ENCODE measurements at regions not wholly inside any gene's neighbourhood (a gene's known extent, or its start where the extent isn't known, plus 50 kb on each side); places are given as distances from the start of the nearest gene placed in this dataset.
"Not testable (repeated sequence)": the region's sequence is repeated elsewhere in the genome, so short reads cannot be mapped to it uniquely, and the experiment has no call there.

GRCh38 chr5:40453689-40454088, 226.0 kb upstream of the PTGER4 start:
- DNase-seq, result no peak

DNA sequence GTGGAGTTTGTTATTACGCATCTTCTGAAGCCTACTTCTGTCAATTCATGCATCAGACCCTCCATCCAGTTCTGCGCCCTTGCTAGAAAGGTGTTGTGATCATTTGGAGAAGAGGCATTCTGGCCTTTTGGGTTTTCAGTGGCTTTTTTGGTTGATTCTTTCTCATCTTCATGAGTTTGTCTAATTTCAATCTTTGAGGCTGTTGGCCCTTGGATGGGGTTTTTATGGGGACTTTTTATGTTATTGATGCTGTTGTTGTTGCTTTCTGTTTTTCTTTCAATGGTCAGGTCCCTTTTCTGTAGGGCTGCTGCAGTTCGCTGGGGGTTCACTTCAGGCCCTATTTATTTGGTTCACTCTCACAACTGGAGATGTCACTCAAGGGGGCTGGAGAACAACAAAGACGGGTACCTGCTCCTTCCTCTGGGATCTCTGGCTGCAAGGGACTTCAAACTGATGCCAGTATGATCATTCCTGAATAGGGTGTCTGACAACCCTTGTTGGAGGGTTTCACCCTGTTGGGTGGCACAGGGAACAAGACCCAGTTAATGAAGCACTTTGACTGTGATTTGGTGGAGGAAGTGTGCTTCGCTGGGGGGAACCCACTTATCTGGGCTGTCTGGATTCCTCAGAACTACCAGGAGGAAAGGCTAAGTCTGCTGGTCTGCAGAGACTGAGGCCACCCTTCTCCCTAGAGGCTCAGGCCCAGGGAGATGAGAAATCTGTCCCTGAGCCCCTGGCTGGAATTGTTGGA, 226.7 kb upstream of the PTGER4 start:
- DNase-seq, result no peak

GRCh38 chr5:40447438-40447837, 232.3 kb upstream of the PTGER4 start:
- no peak for DNase-seq

DNA sequence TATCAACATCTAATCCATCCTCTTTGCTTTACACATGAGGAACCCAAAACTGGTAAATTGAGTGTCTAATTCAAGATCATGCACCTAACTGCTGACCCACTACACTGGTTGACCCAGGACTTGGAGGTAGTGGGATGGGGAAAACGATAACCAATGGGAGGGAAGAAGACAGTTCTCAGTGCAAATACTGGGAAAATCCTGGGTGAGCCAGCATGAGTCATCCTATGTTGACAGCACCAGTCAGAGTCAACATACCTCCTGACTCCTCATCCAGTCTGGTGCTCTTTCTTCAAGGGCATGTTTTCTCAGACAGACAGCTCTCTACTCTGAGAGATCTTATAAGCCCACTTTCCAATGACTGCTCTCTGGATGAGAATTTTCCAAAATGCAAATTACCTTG, 232.8 kb upstream of the PTGER4 start:
- DNase-seq, result no peak

DNA sequence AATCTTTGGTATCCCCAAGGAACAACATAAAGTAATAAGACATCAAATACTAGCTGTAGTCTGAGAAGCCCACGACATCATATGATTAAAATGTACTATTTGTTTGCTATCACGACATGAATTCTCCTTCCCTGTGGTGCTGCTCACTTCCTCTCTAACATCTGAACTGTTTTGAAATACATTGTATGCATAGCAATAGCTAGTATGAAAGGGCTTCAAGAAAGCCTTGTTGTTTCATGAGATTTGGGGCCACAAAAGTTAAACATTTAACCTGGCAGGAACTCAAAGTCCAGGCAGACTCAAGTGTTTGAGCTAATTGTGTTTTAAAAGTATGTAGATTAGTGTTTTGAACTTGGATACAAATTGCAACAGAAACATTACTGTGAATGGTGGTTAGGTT, 237.4 kb upstream of the PTGER4 start:
- DNase-seq, result no peak

DNA sequence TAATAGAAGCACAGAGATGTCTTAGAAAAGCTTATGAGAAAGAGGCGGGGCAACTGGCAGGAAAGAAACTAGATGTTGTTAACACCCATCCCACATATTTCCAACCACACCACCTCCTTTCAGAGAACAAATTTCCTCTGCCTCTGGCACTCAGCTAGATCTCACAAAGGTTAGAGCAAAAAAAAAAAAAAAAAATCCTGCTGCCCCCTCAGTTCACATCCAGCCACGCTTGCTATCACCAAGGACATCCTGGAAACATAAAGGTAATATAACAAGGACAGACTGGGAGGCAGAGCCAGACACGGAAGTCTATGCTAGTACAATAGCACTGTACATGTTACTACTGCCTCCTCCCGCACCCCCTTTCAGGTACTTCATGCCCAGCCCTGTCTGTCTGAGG, 238.0 kb upstream of the PTGER4 start:
- peak; percentile 52 for DNase-seq

GRCh38 chr5:40440746-40441145, 239.0 kb upstream of the PTGER4 start:
- DNase-seq, result no peak

GRCh38 chr5:40439103-40439502, 240.6 kb upstream of the PTGER4 start:
- DNase-seq, result peak; percentile 33

DNA sequence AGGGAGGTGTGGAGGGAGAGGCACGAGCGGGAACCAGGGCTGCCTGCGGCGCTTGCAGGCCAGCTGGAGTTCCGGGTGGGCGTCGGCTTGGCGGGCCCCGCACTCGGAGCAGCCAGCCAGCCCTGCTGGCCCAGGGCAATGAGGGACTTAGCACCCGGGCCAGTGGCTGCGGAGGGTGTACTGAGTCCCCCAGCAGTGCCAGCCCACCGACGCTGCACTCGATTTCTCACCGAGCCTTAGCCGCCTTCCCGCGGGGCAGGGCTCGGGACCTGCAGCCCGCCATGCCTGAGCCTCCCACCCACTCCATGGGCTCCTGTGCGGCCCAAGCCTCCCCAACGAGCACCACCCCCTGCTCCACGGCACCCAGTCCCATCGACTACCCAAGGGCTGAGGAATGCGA, 241.1 kb upstream of the PTGER4 start:
- not testable (repeated sequence) for DNase-seq

GRCh38 chr5:40437452-40437861, 242.3 kb upstream of the PTGER4 start:
- DNase-seq, result no peak

DNA sequence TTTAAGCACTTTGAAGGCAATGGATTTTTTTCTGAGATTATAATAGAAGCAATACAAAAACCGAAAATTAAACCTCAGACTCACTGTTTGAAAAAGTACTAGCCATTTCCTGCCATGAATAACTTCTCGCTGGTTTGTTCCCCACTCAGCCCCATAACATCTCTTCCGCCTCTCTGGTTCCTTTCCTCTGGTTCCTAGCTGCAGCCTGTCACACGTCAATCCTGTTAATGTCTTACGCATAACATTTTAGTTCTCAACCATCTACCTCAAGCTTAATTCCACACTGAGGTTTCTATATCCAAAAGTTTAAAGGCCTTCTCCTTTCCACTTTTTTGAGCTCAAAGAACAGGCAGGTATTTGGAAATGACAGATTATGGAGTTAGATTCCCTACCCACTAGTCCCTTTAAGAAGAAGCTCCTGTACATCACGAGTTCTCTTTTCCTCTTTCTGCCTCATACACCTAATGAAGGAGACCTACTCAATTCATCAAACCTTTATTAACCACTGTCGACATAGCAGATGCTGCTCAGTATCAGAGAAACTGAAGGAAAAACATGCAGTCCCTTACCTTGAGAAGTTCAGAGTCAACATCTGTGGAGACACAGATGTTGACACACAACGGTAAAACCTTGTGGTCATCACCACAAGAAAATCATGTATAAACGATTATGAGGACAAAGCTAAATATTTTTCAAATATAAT, 243.0 kb upstream of the PTGER4 start:
- DNase-seq, result peak; percentile 22

GRCh38 chr5:40435706-40436105, 244.0 kb upstream of the PTGER4 start:
- not testable (repeated sequence) for DNase-seq

DNA sequence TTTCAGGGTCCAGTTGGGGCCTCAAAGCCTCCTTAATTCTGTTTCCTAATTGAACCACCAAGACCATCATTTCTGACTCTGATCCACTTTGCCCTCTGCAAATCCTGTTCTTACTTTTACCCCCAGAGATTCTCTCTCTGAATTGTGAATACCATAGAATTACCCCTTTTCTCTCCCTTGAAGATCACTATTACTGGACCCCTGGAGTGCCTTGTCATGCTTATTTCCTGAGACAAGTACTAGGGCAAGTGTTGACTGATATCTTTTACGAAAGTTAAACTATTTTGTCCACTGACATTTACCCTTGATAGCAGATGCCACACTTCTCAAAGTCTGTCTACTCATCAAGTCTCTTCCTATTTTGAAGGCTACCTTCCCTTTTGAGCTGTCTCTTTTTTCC, 246.9 kb upstream of the PTGER4 start:
- DNase-seq, result no peak

GRCh38 chr5:40431734-40432133, 248.0 kb upstream of the PTGER4 start:
- DNase-seq, result no peak

DNA sequence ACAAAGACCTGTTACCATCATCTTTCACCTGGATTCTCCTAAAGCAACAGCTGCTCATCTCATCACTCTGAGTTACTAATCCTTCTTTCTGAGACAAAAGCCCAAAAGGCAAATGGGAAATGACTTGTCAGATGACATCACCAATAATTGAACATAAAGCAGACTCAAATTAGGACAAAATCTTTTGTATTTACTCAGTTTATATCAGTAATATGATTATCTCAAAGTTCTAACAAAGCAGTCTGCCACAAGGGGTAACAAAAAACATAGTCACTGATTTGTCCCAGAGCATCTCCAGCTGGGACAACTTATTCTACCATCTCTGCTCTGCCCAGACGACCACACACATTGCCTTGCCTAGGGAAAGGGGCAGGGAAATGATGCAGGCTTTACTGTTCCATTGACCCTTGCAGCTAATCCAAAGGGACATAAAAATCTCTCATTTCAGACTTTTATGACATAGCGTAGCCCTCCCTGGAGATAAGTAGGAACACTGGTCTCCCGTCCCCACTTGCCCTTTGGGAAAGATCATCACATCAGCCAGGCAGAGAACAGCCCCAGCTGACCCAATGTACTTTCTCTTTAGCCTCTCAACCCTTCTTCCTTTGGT, 249.5 kb upstream of the PTGER4 start:
- no peak for DNase-seq

GRCh38 chr5:40429258-40430100, 250.2 kb upstream of the PTGER4 start:
- DNase-seq, result no peak

- DNase-seq, result no peak
These were observed 250.9 kb upstream of the PTGER4 start for GRCh38 chr5:40428815-40429214.

- DNase-seq, result no peak
These were observed 251.6 kb upstream of the PTGER4 start for GRCh38 chr5:40428126-40428525.

- not testable (repeated sequence) for DNase-seq
These were observed 262.5 kb upstream of the PTGER4 start for GRCh38 chr5:40417046-40417810.

DNA sequence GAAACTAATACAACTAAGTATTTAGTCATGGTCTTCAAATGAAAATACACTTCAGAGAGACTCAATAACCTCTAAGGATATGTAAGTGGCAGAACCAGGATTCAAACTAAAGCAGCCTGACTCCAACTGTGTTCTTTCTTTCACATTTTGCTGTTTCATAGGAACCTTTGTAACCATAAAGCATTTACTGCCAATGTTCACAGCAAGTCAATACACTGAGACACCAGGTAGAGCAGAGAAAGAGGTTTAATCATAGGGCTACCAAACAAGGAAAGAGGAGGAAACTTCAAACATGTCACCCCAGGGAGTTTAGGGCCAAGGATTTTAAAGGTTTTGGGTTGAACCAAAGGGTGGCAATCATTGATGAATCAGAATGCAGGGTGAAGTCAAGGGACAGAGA, 263.1 kb upstream of the PTGER4 start:
- no peak for DNase-seq

DNA sequence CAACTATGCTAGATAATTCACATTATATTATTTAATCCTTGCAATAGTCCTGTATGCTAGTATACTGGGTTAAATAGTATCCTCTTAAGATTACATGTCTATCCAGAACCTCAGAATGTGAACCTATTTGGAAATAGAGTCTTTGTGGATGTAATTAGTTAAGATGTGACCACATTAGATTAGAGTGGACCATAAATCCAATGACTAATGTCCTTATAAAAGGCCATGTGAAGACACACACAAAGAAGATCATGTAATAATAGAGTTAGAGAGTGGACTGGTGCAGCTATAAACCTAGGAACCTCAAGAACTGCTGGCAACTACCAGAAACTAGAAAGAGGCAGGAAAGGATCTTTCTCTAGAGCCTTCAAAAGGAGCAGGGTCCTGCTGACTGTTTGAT, 263.6 kb upstream of the PTGER4 start:
- DNase-seq, result no peak

GRCh38 chr5:40414922-40415321, 264.8 kb upstream of the PTGER4 start:
- no peak for DNase-seq
